ENCODE measurements at regions not wholly inside any gene's neighbourhood (a gene's known extent, or its start where the extent isn't known, plus 50 kb on each side); places are given as distances from the start of the nearest gene placed in this dataset.

- no peak for DNase-seq
Measured at GRCh38 chr9:17018540-17019196, 116.2 kb upstream of the CNTLN start.

- no peak for DNase-seq
Measured at GRCh38 chr9:17017931-17018491, 116.8 kb upstream of the CNTLN start.

GRCh38 chr9:17013891-17014290 is 120.9 kb upstream of the CNTLN start:
- DNase-seq, result no peak

- DNase-seq, result no peak
Measured at GRCh38 chr9:17013010-17013409, 121.8 kb upstream of the CNTLN start.

- DNase-seq, result no peak
Measured at GRCh38 chr9:17011880-17012279, 123.0 kb upstream of the CNTLN start.

- no peak for DNase-seq
Measured at GRCh38 chr9:17009071-17009470, 125.8 kb upstream of the CNTLN start.

- peak; percentile 78 for DNase-seq
Measured at GRCh38 chr9:17005056-17005823, 129.6 kb upstream of the CNTLN start.

GRCh38 chr9:17004500-17004899 is 130.3 kb upstream of the CNTLN start:
- no peak for DNase-seq

GRCh38 chr9:17003576-17004240 is 131.1 kb upstream of the CNTLN start:
- DNase-seq, result no peak

GRCh38 chr9:16996901-16997491 is 126.5 kb upstream of the BNC2 start:
- no peak for DNase-seq

- no peak for DNase-seq
Measured at GRCh38 chr9:16992138-16992537, 121.7 kb upstream of the BNC2 start.

GRCh38 chr9:16987026-16987425 is 116.6 kb upstream of the BNC2 start:
- DNase-seq, result no peak

- DNase-seq, result no peak
Measured at GRCh38 chr9:16986556-16986955, 116.1 kb upstream of the BNC2 start.

- DNase-seq, result no peak
Measured at GRCh38 chr9:16985559-16986348, 115.3 kb upstream of the BNC2 start.

GRCh38 chr9:16982780-16983310 is 112.4 kb upstream of the BNC2 start:
- no peak for DNase-seq

- DNase-seq, result no peak
Measured at GRCh38 chr9:16976427-16976826, 106.0 kb upstream of the BNC2 start.

GRCh38 chr9:16974436-16974835 is 104.0 kb upstream of the BNC2 start:
- DNase-seq, result no peak

GRCh38 chr9:16970321-16970720 is 99.9 kb upstream of the BNC2 start:
- DNase-seq, result no peak

- no peak for DNase-seq
Measured at GRCh38 chr9:16964228-16964627, 93.8 kb upstream of the BNC2 start.

GRCh38 chr9:16960084-16960483 is 89.6 kb upstream of the BNC2 start:
- no peak for DNase-seq

- no peak for DNase-seq
Measured at GRCh38 chr9:16959391-16959790, 88.9 kb upstream of the BNC2 start.

All from left kidney (tissue), 1 donor.